ENCODE measurements at regions not wholly inside any gene's neighbourhood (a gene's known extent, or its start where the extent isn't known, plus 50 kb on each side); places are given as distances from the start of the nearest gene placed in this dataset.

- no peaks in the 10 kb centered on the region for H3K4me1 ChIP-seq (ENCODE audit: control insufficient read depth, insufficient read depth, low read length)
- no peaks in the 10 kb centered on the region for H3K36me3 ChIP-seq (ENCODE audit: control insufficient read depth, insufficient read depth, low read length)
- H3K9ac ChIP-seq (ENCODE audit: low read length) = no peak overlapping the region
- H3K4me3 ChIP-seq (ENCODE audit: low read length) = no peak overlapping the region
- H3K27ac ChIP-seq (ENCODE audit: low read depth, low read length) = no peak overlapping the region
- no peaks in the 10 kb centered on the region for H3K27me3 ChIP-seq (ENCODE audit: control insufficient read depth, insufficient read depth, low read length)
These were observed 206.5 kb downstream of the BCAT1 start for GRCh38 chr12:24742378-24742777.

GRCh38 chr12:24741216-24741615 lies 207.7 kb downstream of the BCAT1 start:
- Histone ChIP-seq H3K4me1 (ENCODE audit: control insufficient read depth, insufficient read depth, low read length) (no peaks in the 10 kb centered on the region), H3K36me3 (ENCODE audit: control insufficient read depth, insufficient read depth, low read length) (no peaks in the 10 kb centered on the region), H3K4me3 (ENCODE audit: low read length) (no peak overlapping the region), H3K27ac (ENCODE audit: low read depth, low read length) (no peak overlapping the region), H3K9ac (ENCODE audit: low read length) (no peak overlapping the region), H3K27me3 (ENCODE audit: control insufficient read depth, insufficient read depth, low read length) (no peaks in the 10 kb centered on the region)

GRCh38 chr12:24739106-24739779 lies 209.7 kb downstream of the BCAT1 start:
- H3K27me3 ChIP-seq (ENCODE audit: control insufficient read depth, insufficient read depth, low read length) = no peaks in the 10 kb centered on the region
- H3K9ac ChIP-seq (ENCODE audit: low read length) = no peak overlapping the region
- H3K27ac ChIP-seq (ENCODE audit: low read depth, low read length) = no peak overlapping the region
- no peaks in the 10 kb centered on the region for H3K36me3 ChIP-seq (ENCODE audit: control insufficient read depth, insufficient read depth, low read length)
- no peaks in the 10 kb centered on the region for H3K4me1 ChIP-seq (ENCODE audit: control insufficient read depth, insufficient read depth, low read length)
- no peak overlapping the region for H3K4me3 ChIP-seq (ENCODE audit: low read length)

GRCh38 chr12:24738441-24738840 lies 210.5 kb downstream of the BCAT1 start:
- no peaks in the 10 kb centered on the region for H3K4me1 ChIP-seq (ENCODE audit: control insufficient read depth, insufficient read depth, low read length)
- H3K27ac ChIP-seq (ENCODE audit: low read depth, low read length) = no peak overlapping the region
- H3K27me3 ChIP-seq (ENCODE audit: control insufficient read depth, insufficient read depth, low read length) = no peaks in the 10 kb centered on the region
- H3K4me3 ChIP-seq (ENCODE audit: low read length) = no peak overlapping the region
- H3K9ac ChIP-seq (ENCODE audit: low read length) = no peak overlapping the region
- no peaks in the 10 kb centered on the region for H3K36me3 ChIP-seq (ENCODE audit: control insufficient read depth, insufficient read depth, low read length)

- H3K27ac ChIP-seq (ENCODE audit: low read depth, low read length) = no peak overlapping the region
- H3K4me3 ChIP-seq (ENCODE audit: low read length) = no peak overlapping the region
- no peak overlapping the region for H3K9ac ChIP-seq (ENCODE audit: low read length)
- H3K36me3 ChIP-seq (ENCODE audit: control insufficient read depth, insufficient read depth, low read length) = no peaks in the 10 kb centered on the region
- no peaks in the 10 kb centered on the region for H3K27me3 ChIP-seq (ENCODE audit: control insufficient read depth, insufficient read depth, low read length)
- H3K4me1 ChIP-seq (ENCODE audit: control insufficient read depth, insufficient read depth, low read length) = no peaks in the 10 kb centered on the region
These were observed 217.3 kb downstream of the BCAT1 start for GRCh38 chr12:24731596-24731995.

- Histone ChIP-seq H3K27me3 (ENCODE audit: control insufficient read depth, insufficient read depth, low read length) (no peaks in the 10 kb centered on the region), H3K9ac (ENCODE audit: low read length) (no peak overlapping the region), H3K4me3 (ENCODE audit: low read length) (no peak overlapping the region), H3K36me3 (ENCODE audit: control insufficient read depth, insufficient read depth, low read length) (no peaks in the 10 kb centered on the region), H3K4me1 (ENCODE audit: control insufficient read depth, insufficient read depth, low read length) (no peaks in the 10 kb centered on the region), H3K27ac (ENCODE audit: low read depth, low read length) (no peak overlapping the region)
These were observed 218.4 kb downstream of the BCAT1 start for GRCh38 chr12:24730489-24730896.

GRCh38 chr12:24728826-24729225 lies 220.1 kb downstream of the BCAT1 start:
- H3K36me3 ChIP-seq (ENCODE audit: control insufficient read depth, insufficient read depth, low read length) = no peaks in the 10 kb centered on the region
- no peaks in the 10 kb centered on the region for H3K4me1 ChIP-seq (ENCODE audit: control insufficient read depth, insufficient read depth, low read length)
- H3K9ac ChIP-seq (ENCODE audit: low read length) = no peak overlapping the region
- no peak overlapping the region for H3K4me3 ChIP-seq (ENCODE audit: low read length)
- no peaks in the 10 kb centered on the region for H3K27me3 ChIP-seq (ENCODE audit: control insufficient read depth, insufficient read depth, low read length)
- H3K27ac ChIP-seq (ENCODE audit: low read depth, low read length) = no peak overlapping the region

- no peaks in the 10 kb centered on the region for H3K4me1 ChIP-seq (ENCODE audit: control insufficient read depth, insufficient read depth, low read length)
- H3K27ac ChIP-seq (ENCODE audit: low read depth, low read length) = no peak overlapping the region
- no peaks in the 10 kb centered on the region for H3K27me3 ChIP-seq (ENCODE audit: control insufficient read depth, insufficient read depth, low read length)
- H3K9ac ChIP-seq (ENCODE audit: low read length) = no peak overlapping the region
- no peak overlapping the region for H3K4me3 ChIP-seq (ENCODE audit: low read length)
- no peaks in the 10 kb centered on the region for H3K36me3 ChIP-seq (ENCODE audit: control insufficient read depth, insufficient read depth, low read length)
These were observed 220.5 kb downstream of the BCAT1 start for GRCh38 chr12:24728366-24728765.

GRCh38 chr12:24725616-24726015 lies 223.3 kb downstream of the BCAT1 start:
- H3K4me3 ChIP-seq (ENCODE audit: low read length) = no peak overlapping the region
- H3K9ac ChIP-seq (ENCODE audit: low read length) = no peak overlapping the region
- H3K4me1 ChIP-seq (ENCODE audit: control insufficient read depth, insufficient read depth, low read length) = no peaks in the 10 kb centered on the region
- H3K36me3 ChIP-seq (ENCODE audit: control insufficient read depth, insufficient read depth, low read length) = no peaks in the 10 kb centered on the region
- no peak overlapping the region for H3K27ac ChIP-seq (ENCODE audit: low read depth, low read length)
- H3K27me3 ChIP-seq (ENCODE audit: control insufficient read depth, insufficient read depth, low read length) = no peaks in the 10 kb centered on the region

GRCh38 chr12:24724814-24725213 lies 224.1 kb downstream of the BCAT1 start:
- H3K4me3 ChIP-seq (ENCODE audit: low read length) = no peak overlapping the region
- no peaks in the 10 kb centered on the region for H3K27me3 ChIP-seq (ENCODE audit: control insufficient read depth, insufficient read depth, low read length)
- no peaks in the 10 kb centered on the region for H3K4me1 ChIP-seq (ENCODE audit: control insufficient read depth, insufficient read depth, low read length)

GRCh38 chr12:24723759-24724158 lies 225.1 kb downstream of the BCAT1 start:
- no peaks in the 10 kb centered on the region for H3K36me3 ChIP-seq (ENCODE audit: control insufficient read depth, insufficient read depth, low read length)
- H3K4me3 ChIP-seq (ENCODE audit: low read length) = no peak overlapping the region
- H3K27ac ChIP-seq (ENCODE audit: low read depth, low read length) = no peak overlapping the region
- no peak overlapping the region for H3K9ac ChIP-seq (ENCODE audit: low read length)
- H3K27me3 ChIP-seq (ENCODE audit: control insufficient read depth, insufficient read depth, low read length) = no peaks in the 10 kb centered on the region
- H3K4me1 ChIP-seq (ENCODE audit: control insufficient read depth, insufficient read depth, low read length) = no peaks in the 10 kb centered on the region

More at GRCh38 chr12:24724814-24725213, 224.1 kb downstream of the BCAT1 start:
- H3K27ac ChIP-seq (ENCODE audit: low read depth, low read length) = no peak overlapping the region
- H3K36me3 ChIP-seq (ENCODE audit: control insufficient read depth, insufficient read depth, low read length) = no peaks in the 10 kb centered on the region
- H3K9ac ChIP-seq (ENCODE audit: low read length) = no peak overlapping the region

GRCh38 chr12:24721191-24721590 lies 227.7 kb downstream of the BCAT1 start:
- H3K27me3 ChIP-seq (ENCODE audit: control insufficient read depth, insufficient read depth, low read length) = no peaks in the 10 kb centered on the region
- H3K36me3 ChIP-seq (ENCODE audit: control insufficient read depth, insufficient read depth, low read length) = no peaks in the 10 kb centered on the region
- H3K4me1 ChIP-seq (ENCODE audit: control insufficient read depth, insufficient read depth, low read length) = no peaks in the 10 kb centered on the region
- no peak overlapping the region for H3K9ac ChIP-seq (ENCODE audit: low read length)
- no peak overlapping the region for H3K27ac ChIP-seq (ENCODE audit: low read depth, low read length)
- H3K4me3 ChIP-seq (ENCODE audit: low read length) = no peak overlapping the region

GRCh38 chr12:24719293-24719721 lies 229.6 kb downstream of the BCAT1 start:
- no peaks in the 10 kb centered on the region for H3K4me1 ChIP-seq (ENCODE audit: control insufficient read depth, insufficient read depth, low read length)
- H3K27ac ChIP-seq (ENCODE audit: low read depth, low read length) = no peak overlapping the region
- no peak overlapping the region for H3K4me3 ChIP-seq (ENCODE audit: low read length)
- no peaks in the 10 kb centered on the region for H3K36me3 ChIP-seq (ENCODE audit: control insufficient read depth, insufficient read depth, low read length)
- H3K27me3 ChIP-seq (ENCODE audit: control insufficient read depth, insufficient read depth, low read length) = no peaks in the 10 kb centered on the region
- H3K9ac ChIP-seq (ENCODE audit: low read length) = no peak overlapping the region
